Suprapubic skin (tissue), 3 donors: ENCODE measurements at regions not wholly inside any gene's neighbourhood (a gene's known extent, or its start where the extent isn't known, plus 50 kb on each side); places are given as distances from the start of the nearest gene placed in this dataset.

Source experiments
- POLR2A ChIP-seq, 2 donors: fragments of 450-650 bp; IDR thresholded peaks; one replicate each; pipeline ENCODE4 v1.6.1; 2017; ENCODE audit warnings: antibody characterized with exemption in 2 of 2, mild to moderate bottlenecking in 2 of 2, moderate library complexity in 2 of 2
- TF ChIP-seq, protein P1 (sequence below), 2 donors: fragments of 200-600 bp in 1 of 2; fragments of 450-650 bp in 1 of 2; sonication (generic) in 1 of 2; IDR thresholded peaks; one replicate each; pipeline ENCODE4 v1.5.1; 2016 to 2019; ENCODE audit warnings: antibody characterized with exemption in 2 of 2, mild to moderate bottlenecking in 1 of 2, moderate library complexity in 1 of 2

DNA sequence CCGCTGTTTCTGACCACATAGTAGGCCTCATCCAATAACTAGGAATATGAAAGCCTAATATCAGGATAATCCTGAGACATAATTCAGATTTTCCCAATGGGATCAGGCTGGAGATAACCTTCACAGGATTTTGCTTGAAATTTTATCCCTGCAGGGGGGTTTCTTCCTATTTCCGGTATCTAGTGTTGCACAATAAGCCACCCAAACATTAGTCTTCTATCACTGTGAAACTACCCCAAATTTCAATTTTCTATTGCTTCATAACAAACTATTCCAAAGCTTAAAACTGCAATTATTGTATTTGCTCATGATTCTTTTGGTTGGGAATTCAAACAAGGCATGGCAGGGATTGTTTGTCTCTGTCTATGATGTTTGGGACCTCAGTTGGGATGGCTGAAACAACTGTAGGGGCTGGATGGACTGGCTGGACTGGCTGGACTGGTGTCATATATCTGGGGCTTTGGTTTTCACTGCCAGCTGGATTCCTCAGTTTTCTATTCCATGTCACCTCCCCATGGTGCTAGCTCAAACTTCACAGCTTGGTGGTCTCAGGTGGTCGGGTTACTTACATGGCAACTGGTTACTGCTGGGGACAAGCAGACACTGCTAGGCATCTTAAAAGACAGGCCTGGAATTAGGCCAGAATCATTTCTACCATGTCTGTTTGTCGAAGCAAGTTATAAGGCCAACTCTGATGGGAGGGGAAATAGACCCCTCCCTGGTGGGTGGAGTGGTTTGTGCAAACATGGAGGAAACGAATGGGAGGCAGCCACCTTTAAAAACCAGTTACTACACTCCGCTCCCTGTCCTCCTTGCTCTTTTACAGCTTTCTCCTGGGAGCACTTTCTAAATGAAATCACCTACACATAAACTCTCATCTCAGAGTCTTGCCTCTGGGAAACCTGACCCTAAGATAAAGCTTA lies 88.2 kb upstream of the STT3B start:
- TF ChIP-seq, protein P1, sequence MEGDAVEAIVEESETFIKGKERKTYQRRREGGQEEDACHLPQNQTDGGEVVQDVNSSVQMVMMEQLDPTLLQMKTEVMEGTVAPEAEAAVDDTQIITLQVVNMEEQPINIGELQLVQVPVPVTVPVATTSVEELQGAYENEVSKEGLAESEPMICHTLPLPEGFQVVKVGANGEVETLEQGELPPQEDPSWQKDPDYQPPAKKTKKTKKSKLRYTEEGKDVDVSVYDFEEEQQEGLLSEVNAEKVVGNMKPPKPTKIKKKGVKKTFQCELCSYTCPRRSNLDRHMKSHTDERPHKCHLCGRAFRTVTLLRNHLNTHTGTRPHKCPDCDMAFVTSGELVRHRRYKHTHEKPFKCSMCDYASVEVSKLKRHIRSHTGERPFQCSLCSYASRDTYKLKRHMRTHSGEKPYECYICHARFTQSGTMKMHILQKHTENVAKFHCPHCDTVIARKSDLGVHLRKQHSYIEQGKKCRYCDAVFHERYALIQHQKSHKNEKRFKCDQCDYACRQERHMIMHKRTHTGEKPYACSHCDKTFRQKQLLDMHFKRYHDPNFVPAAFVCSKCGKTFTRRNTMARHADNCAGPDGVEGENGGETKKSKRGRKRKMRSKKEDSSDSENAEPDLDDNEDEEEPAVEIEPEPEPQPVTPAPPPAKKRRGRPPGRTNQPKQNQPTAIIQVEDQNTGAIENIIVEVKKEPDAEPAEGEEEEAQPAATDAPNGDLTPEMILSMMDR (IDR thresholded peaks at IDR 0.05): no peak
- no peak for TF ChIP-seq POLR2A (IDR thresholded peaks at IDR 0.05)
